HG02610 (cell line): ENCODE measurements at regions not wholly inside any gene's neighbourhood (a gene's known extent, or its start where the extent isn't known, plus 50 kb on each side); places are given as distances from the start of the nearest gene placed in this dataset.

Experiments
- ATAC-seq: cut with Tn5 transposase; IDR thresholded peaks from one replicate; pipeline ENCODE4 v1.9.1; 2021; ENCODE audit warnings: mild to moderate bottlenecking, moderate library complexity; ENCODE audit not compliant: unreplicated experiment

- ATAC-seq, result no peak
These were observed 70.4 kb upstream of the COL3A1 start for GRCh38 chr2:188903740-188904139.

DNA sequence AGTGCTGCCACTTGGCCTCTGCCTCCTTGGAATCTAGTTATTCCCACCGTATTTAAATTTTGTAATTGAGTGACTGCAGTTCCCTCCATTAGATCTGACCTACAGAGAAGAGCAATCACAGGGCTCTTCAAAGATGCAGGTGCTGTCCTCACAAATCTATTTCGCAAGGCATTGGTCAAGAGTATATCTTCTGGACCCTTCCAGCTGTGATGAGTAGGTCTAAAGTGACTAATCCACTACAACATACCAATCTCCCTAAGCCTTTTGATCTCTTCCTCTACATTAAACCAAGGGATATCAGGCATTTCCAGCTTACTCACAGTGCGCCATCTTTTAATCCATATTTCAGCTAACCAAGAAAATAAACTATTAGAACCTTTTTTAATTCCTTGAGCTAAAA is 65.1 kb upstream of the COL3A1 start:
- no peak for ATAC-seq

GRCh38 chr2:188916736-188917135 is 57.4 kb upstream of the COL3A1 start:
- ATAC-seq, result no peak

- ATAC-seq, result no peak
These were observed 56.5 kb upstream of the COL3A1 start for GRCh38 chr2:188917632-188918031.

GRCh38 chr2:188919824-188920223 is 54.3 kb upstream of the COL3A1 start:
- no peak for ATAC-seq

DNA sequence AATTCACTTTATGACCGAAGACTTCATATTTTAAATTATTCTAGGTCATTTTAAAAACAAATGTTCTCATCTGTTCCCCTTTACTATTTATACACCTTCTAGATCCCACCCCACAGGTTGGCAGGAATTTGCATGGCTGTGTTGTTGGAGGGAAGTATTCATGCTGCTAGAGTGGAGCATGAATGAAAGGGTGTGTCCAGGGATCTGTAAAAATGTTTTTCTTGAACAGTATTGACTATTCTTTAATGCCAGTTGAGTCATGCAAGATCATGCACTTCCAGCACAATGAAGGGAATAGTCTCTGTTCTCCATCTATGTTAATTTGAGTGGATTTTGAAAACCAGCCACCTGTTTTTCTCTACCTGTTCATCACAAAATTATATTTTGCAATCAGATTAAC is 52.0 kb upstream of the COL3A1 start:
- ATAC-seq, result no peak
